GM19240 (cell line): ENCODE measurements at regions not wholly inside any gene's neighbourhood (a gene's known extent, or its start where the extent isn't known, plus 50 kb on each side); places are given as distances from the start of the nearest gene placed in this dataset.
A peak's percentile ranks its signal among the peaks of the same experiment; 100 is the strongest.

Experiments used
- DNase-seq: peaks from one replicate; pipeline ENCODE4 v3.0.0; 2011; ENCODE audit warnings: low spot score; ENCODE audit not compliant: insufficient read length

DNA sequence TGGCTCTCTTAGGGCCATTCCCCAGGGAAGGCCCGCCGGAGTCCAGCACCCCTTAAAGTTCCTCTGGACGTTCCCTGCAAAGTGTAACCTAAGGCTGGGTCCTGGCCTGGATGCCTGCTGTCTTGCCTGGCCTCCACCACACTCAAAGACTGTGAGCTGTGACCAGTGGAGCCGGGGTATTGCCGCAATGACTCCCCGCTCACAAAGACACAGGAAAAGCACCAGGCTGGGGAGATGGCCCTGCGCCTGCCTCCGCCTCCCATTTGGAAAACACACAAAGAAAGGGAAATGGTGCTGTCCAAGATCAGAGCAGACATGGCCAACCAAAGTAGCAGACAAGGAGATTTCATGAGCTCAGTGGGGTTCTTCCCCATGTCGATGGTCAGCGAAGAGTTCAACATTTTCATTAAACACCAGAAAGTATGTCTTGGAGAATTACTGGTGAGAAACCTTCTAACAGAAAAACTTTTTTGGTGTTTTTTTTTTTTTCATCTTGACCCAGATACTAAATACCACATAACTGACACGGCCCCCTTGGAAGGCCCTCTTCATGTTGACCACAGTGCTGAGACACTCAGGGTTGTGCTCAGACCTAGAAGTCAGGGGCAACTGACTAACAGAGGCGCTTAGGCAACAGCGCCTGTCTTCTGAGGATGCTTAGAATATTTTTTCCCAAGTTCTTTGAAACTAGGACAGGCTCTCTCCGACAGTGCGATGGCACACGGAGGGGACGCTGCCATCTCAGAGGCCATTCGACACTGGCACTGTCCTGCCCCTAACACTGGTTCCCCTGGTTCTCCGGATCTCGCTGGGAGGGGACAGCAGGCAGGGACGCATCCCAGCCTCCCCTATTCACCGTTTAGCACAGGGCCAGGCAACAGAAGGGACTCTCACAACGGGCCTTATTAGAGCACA is 226.4 kb upstream of the ID2 start:
- no peak for DNase-seq

DNA sequence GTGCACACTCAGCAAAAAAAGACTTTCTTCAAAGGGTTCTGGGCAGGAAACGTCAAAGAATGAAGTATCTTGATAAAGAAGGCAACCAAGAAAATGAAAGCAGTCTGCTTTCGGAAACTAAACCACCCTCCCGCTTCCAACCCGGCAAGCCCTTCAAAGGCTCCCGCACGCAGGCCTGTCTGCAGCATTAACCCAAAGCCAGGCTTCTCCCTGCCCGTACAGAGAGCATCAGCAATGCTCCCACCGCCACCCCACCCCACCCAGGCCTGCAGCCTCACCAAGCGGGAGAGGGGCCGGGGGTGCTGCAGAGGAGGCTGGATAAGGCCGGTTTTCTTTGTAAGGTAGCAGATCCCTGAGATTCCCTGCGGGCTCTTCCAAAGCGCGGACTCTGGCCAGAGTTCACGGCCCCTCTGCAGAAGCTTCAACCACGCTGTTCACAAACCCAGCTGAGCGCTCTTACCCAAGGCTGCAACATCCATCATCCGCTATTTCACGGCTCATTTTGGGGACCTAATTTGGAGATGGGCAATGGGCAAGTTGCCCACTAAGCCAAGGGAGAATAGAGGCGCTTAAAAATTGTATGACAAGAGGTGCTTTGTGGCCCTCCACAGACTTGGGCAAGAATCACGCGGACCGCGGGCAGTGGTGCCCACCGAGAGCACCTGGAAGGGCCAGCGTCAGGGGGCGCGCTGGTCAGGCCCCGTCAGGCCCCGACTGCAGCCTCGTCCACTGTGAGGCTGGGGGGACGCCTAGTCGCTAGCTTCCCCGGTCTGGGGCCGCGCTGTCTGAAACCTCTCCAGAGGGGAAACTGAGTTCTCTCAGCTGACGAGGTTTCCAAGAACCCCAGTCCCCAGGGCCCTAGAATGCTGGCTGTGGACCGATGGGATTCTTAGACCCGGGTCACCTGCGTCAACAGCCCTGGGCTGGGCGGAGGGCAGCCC is 225.4 kb upstream of the ID2 start:
- DNase-seq: peak; percentile 44

DNA sequence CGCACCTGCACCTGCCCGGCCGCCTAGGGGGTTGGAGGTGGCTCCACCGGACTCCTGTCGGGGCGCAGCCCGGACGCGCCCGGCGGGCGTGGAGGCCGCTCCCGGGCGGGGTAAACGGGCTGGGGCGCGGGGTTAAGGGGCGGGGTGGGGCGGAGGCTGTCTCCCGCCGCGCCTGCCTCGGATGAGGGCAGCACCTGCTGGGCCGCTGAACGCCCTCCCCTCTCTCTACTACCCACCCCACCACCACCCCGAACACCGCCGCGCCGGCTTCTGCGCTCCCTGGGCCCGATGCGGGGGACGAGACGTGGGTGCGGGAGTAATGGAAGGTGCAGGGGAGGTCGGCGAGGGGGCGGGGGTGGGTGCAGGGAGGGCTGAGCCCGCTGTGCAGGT is 224.8 kb upstream of the ID2 start:
- no peak for DNase-seq

DNA sequence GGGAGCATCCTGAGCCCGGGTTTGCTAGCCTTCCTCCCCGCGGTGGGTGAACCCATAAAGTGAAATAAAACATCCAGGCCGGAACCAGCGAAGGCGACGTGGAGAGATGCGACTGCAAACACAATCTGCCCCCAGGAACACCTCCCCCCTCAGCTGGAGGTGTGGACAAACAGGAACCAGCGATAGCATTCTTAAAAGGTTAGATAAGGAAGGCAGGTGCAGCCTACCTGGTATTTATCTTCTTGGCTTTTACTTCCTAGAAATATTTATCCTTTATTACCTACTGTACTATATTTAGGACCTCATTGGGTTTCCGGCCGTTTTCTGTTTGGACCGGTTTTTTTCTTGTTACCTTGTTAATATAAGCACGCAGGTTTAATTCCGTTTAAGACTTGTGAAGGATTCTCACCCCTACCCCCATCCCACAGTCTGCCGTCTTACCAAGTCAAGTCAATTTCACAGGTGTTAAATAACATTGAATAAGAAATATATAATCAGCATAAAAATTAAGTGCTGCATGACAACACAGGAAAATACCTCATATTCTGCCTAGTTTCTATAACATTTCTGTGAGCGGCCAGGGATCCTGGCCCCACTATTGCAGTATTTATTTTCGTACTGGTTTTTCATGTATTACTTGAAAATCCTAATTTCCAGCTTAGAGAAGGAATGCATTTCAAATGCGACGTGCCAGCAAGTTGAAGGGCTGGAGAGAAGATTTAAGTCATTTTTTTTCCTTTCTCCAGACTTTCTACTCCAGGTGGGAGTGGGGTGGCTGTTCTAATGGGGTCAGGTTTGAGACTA is 224.0 kb upstream of the ID2 start:
- no peak for DNase-seq

DNA sequence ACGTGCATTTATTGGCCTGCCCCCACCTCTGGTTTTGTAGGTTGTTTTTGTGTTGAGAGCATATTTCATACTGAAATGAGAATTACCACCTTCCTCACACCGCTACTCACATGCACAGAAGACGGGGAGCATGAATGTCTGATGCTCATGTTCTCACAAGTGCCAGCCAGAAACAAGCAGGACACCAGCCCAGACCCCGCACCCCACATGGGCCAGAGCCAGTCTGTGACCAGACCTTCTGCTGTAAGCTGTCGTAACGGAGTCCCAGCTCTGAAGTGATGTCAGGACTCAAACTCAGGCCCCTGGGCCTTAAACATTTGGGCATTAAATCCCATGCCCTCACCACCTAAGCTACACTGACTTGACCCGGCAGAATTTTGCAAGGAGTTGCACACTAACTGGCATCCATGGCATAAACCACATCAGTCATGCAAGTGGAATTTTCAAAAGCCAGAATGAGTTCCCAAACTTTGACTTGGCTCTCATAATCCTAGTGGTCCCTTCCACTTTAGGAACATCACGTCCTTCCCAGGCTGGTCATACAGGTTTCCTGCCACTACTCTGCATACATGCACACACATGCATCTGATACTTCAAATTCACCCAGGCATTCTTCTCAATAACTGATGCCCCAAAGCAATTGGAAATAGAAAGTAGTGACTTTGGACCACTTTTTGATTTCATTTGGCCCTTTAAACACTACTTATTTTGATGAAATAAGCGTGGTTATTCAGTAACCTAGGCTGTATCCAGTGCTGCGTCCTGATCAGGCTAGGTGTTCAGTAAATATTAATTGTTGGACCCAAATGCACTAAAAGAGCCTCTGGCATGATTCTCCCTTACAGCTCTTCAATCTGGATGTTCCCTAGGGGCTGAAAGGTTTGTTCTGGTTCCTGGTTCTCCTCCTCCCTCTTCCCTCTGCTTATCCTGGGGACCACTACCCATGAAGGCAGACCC is 223.1 kb upstream of the ID2 start:
- DNase-seq: no peak

DNA sequence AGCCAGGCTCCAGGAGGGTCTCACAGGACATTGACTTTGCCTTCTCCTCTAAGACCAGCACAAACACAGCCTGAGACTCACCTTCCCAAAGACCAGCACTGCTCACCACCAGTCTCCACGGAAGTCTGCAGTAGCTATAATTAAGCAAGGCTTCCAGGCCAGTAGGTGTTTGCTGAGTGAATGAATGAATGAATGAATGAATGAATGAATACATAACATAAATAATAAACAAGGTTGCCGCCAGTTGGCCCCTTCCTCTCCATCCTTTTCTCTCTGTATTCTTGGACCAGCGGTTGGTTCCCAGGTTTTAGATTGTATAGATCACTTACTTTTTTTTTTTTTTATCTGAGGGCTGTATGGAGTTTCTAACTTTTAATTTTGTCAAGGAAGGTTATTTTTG is 222.4 kb upstream of the ID2 start:
- no peak for DNase-seq

DNA sequence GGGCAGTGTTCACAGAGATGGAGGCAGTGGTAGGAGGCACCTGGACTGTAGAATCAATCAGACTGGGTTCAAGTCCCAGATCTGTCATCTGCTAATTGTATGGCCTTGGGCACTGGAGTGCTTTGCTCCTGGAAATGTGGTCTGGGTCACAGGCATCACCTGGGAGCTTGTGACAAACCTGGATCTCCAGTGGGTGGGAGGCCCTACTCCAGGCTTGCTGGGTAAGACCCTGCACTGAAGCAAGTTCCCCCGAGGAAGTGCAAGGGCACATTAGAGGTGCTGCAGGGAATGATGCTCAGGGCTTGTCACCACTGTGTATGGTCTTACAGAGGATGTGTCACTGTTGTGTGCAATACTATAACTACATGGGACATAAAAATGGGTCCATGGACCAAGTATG is 220.5 kb upstream of the ID2 start:
- no peak for DNase-seq

DNA sequence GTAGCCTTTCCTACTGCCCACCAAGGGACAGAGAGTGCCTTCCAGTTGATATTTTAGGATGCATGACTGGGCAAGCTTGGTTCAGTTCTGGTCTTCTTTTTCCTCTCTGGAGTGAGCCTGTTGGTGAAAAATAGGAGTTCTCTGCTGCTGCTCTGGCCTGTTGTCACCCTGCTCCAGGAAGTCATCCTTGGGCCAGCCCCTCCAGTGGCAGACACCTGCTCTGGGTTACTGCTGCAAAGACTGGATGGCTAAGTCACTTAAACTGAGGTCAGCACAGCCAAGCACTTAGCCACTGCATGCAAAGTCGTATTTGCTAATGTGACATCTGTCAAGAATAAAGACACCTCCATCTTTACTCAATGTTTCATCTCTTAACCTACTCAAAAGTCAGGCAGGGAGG is 219.6 kb upstream of the ID2 start:
- no peak for DNase-seq

DNA sequence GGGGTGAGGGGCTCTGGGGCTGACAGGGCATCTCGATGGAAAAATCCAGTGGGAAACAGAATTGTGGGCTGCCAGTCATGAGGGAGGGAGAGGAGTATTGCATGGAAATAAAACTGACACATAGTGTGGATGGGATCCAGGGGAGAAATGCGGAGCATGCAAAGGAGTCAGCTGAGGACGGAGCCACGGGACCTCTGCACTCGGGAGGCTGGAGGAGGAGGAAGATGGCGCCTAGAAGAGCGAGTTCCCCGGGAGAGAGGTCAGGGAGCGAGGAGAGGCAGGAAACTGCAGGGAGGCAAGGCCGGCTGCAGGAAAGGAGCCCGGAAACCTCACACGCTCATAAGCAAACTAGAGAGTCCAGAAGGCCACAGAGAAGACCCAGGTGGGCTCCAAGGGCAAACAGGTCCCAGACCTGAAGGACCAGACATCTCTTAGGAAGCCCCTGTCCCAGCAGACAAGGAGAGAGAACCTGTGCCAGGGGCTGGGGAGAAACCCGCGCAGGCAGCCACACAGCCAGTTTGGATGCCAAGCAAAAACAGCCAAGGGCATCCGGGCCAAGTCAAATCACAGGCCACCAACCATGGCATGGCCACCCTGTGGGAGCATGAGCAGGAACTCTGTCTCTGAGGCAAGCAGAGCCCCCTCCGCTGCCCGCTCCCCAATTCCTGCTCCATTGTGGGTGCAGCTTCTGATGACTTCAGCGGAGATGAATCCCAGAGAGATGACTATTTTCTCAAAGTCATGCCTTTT is 218.8 kb upstream of the ID2 start:
- DNase-seq: no peak

DNA sequence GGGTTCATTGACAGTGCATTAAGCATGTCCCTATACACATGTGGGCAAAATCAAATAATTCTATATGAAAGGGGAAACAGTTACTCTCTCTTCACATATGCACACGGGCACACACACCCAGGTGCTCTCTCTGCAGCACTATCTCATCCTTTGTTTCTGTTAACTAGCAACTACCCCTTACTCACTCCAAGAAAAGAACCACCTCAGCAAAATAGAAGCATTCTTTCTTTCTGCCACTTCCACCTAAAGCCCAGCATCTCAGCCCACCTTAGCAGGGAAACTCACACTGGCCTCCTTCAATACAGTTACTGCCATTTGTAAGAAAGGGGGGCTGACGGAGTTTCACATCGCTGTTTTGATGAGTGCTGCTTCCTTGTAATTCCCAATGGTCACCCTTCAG is 216.3 kb upstream of the ID2 start:
- DNase-seq: no peak

DNA sequence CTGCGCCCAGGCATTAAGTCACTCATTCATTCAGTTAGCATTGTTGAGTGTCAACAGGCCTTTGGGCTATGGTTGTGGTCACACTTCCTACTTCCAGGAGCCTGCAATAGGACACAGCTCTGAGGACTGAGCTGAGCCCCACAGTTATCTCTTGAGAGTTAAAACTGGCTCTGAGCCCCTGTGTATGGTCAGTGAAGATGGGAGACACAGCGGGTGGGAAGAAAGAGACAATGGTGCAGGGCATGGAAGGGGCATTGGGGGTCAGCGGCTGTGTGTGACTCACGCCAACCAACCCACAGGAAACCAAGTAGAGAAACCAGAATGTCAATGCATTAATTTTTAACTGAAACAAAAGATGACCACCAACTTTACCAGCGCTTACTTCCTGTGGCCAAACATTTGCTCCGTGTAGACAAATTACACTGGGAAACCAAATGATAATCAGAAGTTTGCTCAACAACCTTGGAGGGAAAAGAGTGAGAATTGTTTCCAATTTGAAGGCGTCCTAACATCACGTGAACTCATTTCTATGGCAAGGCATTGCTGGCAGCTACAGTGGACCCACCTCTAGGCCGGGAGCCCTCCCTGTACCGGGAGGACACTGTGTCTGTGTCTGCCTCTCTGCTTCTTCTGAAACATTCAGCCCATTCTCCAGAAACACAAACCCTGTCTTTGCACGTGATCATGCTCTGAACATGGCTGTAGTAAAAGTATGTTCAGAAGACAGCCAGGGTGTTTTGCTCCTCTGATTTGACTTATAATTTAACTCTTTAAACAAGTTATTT is 212.0 kb upstream of the ID2 start:
- DNase-seq: no peak

DNA sequence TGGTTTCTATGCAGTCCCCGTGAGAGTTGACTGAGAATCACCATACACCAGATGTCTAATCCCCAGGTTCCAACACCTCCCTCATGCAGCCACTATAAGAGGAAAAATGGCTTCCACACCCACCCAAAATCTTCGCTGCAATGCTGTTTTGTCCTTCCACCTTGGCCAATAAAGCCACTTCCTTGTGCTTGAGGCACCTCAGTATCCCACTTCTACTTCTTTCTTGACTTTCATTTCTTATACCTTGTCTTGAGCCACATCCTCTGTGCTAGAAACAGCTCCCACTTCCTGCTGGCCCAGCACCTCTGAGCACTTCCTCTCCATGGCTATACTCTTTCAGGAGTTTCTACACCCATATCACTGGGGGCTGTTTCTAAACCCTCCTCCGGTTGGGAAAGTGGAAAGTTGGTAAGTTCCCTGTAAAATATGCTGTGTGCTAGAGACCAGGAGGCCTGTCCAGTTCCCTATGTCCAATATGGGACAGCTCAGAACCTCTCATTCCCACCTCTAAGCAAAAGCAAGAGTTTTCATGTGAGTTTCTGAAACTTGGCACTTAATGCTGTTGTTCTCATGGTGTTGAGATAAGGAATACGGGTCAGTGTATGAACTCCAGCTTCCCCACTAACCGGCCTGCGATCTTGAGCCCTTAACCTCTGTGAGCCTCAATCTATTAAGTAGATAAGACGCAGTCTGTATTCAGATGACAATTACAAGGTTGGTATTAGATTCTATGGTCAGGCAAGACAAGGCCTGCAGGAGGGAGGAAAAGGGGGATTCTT is 209.1 kb upstream of the ID2 start:
- no peak for DNase-seq

DNA sequence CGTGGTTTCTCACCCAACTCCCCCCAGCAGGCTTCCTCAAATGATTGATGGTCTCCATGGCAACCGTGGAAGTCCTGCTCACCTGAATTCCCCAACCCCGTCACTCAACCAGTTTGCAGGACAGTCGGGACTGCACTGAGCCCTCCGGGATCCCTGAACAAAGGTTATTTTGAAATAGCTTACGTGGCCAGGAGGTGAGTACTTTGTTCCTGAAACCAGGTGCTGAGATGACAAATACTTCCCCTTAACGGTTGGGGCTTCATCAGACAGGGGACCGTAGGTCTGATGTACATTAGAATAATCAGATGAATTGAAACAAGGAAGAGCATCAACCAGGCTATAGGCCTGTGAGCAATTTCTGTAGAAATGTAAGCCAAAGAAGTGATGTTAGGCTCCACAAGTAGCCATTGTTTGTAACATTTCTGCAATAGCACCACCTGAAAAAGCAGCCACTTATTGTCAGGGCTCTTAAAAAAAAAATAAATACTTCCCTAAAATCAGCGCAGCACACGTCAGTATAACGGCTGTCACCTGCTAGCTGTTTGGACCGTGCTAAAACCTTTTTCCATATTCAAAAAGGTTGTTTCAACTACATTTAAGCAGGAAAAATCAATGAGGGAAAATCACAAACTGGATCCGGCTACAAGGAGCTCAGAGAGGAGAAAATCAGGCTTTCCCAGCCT is 206.4 kb upstream of the ID2 start:
- no peak for DNase-seq

DNA sequence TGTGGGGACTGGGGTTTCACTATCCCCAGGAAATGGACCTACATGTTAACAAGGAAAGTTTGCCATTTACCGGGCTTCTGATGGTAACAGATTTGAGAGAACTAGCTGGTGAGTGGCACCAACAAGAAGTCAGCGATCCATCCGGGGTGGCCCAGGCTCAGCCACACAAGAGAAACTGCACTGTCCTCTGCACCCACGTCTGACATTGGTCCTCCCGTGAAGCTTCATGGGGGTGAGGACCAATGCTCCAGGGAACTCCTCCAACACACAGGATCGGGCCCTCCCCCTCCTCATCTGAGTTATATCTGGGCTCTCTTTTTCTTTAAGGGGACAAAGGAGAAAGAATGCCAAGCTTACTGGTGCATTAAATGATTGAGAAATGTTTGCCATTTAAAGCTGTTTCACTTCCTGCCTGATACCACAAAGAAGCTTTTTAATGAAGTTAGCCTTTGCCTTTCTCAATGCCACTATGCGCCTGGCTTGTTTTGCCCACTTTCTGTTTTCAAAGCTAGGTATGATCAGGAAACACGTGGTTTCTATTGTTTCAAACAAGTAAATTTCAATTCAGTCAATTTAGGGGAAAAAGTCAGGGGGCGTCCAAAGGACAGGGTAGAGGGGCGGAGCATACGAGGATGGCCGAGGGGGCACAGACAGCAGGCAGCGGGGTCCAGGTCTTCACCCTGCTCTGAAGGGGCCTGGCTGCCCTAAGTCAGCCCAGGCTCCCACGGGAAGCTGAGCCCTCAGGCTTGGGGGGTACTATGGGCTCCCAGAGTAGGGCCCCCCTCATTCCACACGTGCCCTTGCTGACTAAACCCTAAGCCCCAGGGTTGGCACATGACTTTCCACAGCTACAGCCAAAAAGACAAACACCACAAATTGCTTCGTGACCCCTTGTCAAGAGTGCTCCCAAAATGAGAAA is 204.0 kb upstream of the ID2 start:
- DNase-seq: no peak

DNA sequence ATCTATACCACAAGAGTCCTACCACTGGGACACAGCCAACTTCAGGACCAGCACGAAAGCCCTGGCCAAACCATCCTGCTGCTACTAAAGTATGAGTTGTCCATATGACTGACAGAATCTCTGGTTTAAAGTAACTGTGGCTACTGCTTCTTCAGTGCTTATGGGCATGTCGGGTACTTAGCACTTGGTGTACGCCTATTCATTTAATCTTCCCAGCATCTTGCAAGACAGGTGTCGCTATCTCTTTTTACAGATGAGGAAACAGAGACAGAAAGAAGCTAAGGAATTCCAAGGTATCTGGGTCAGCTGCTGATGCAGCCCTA is 203.4 kb upstream of the ID2 start:
- DNase-seq: no peak

DNA sequence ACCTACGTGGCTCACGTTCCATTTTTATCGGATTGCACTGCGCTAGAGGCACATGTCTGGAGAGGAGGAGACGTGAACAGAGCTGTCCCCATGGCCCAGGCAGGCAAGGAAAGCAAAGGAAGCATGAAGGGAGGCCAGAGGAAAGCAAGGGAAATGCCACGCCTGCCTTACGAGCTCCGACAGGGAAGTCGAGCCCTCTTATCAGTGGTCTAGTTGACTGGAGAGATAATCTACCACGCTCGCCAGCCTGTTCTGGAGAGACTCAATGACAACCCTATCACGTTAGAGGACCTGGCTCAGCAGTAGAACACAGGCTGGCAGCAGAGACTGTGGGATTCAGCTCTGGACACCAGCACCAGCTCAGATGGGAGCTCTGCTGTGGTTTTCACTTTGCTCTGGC is 202.6 kb upstream of the ID2 start:
- no peak for DNase-seq

DNA sequence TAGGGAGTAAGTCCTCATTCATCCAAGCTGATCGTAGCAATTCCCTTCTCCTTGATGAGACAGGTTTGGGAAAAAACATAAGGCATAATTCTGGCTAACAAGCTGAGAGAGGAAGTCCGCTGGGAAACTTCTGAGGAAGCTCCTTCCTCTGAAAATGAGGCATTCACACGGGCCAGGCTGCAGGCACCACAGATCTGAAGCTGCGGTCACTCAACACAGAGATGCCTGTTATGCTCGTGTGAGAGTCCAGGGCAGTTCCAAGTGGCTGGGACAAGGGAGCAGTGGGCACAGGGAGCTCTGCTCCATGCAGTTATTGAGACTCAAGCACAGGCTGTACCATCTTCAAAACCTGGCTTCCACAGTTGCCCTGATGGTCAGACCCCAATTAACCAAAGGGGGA is 200.9 kb upstream of the ID2 start:
- no peak for DNase-seq
